NCI-H82 (cell line): ENCODE measurements at regions not wholly inside any gene's neighbourhood (a gene's known extent, or its start where the extent isn't known, plus 50 kb on each side); places are given as distances from the start of the nearest gene placed in this dataset.
"Not testable (repeated sequence)": the region's sequence is repeated elsewhere in the genome, so short reads cannot be mapped to it uniquely, and the experiment has no call there.

Experiments
- DNase-seq: peaks from one replicate; lab custom pipeline; 2025; lab: John Stamatoyannopoulos, UW

- no peak for DNase-seq
Observed at GRCh38 chr6:62889240-62889639, 322.0 kb upstream of the FKBP1C start.

GRCh38 chr6:62891065-62891647 is 320.1 kb upstream of the FKBP1C start:
- DNase-seq: peak; percentile 38

- no peak for DNase-seq
Observed at GRCh38 chr6:62894114-62894513, 317.2 kb upstream of the FKBP1C start.

- no peak for DNase-seq
Observed at GRCh38 chr6:62903266-62903665, 308.0 kb upstream of the FKBP1C start.

GRCh38 chr6:62904687-62905086 is 306.6 kb upstream of the FKBP1C start:
- peak; percentile 1 for DNase-seq

GRCh38 chr6:62914530-62914929 is 296.7 kb upstream of the FKBP1C start:
- no peak for DNase-seq

- no peak for DNase-seq
Observed at GRCh38 chr6:62923728-62924127, 287.5 kb upstream of the FKBP1C start.

GRCh38 chr6:62940848-62941247 is 270.4 kb upstream of the FKBP1C start:
- DNase-seq: no peak

- no peak for DNase-seq
Observed at GRCh38 chr6:62942000-62942399, 269.3 kb upstream of the FKBP1C start.

- DNase-seq: no peak
Observed at GRCh38 chr6:62968834-62969233, 242.4 kb upstream of the FKBP1C start.

- no peak for DNase-seq
Observed at GRCh38 chr6:62971976-62972658, 239.2 kb upstream of the FKBP1C start.

GRCh38 chr6:62974452-62974851 is 236.8 kb upstream of the FKBP1C start:
- DNase-seq: no peak

- DNase-seq: no peak
Observed at GRCh38 chr6:62976566-62976965, 234.7 kb upstream of the FKBP1C start.

GRCh38 chr6:62978920-62979319 is 232.3 kb upstream of the FKBP1C start:
- no peak for DNase-seq

GRCh38 chr6:62980093-62980492 is 231.2 kb upstream of the FKBP1C start:
- DNase-seq: no peak

GRCh38 chr6:62980724-62981123 is 230.5 kb upstream of the FKBP1C start:
- no peak for DNase-seq

GRCh38 chr6:62982951-62983350 is 228.3 kb upstream of the FKBP1C start:
- DNase-seq: no peak

- not testable (repeated sequence) for DNase-seq
Observed at GRCh38 chr6:62991696-62992095, 219.6 kb upstream of the FKBP1C start.

GRCh38 chr6:62993951-62994350 is 217.3 kb upstream of the FKBP1C start:
- DNase-seq: no peak

GRCh38 chr6:62998022-62998421 is 213.2 kb upstream of the FKBP1C start:
- no peak for DNase-seq

GRCh38 chr6:62999242-62999641 is 212.0 kb upstream of the FKBP1C start:
- DNase-seq: not testable (repeated sequence)

GRCh38 chr6:62999796-63000195 is 211.5 kb upstream of the FKBP1C start:
- DNase-seq: no peak

GRCh38 chr6:63006018-63006417 is 205.3 kb upstream of the FKBP1C start:
- DNase-seq: not testable (repeated sequence)

- not testable (repeated sequence) for DNase-seq
Observed at GRCh38 chr6:63010962-63011361, 200.3 kb upstream of the FKBP1C start.
